ENCODE measurements at regions not wholly inside any gene's neighbourhood (a gene's known extent, or its start where the extent isn't known, plus 50 kb on each side); places are given as distances from the start of the nearest gene placed in this dataset.

- Histone ChIP-seq H3K4me1 (ENCODE audit: control insufficient read depth, extremely low read depth, insufficient read depth, low read length) (no peaks in the 10 kb centered on the region), H3K4me3 (replicated peaks in 1 of 3; ENCODE audit: insufficient read depth in 1 of 3, low read depth in 1 of 3, low read length in 3 of 3) (no peak overlapping the region), H2AFZ (ENCODE audit: low read depth, low read length) (no peak overlapping the region), H3K27me3 (ENCODE audit: control insufficient read depth in 2 of 2, insufficient read depth in 2 of 2, low read length in 2 of 2) (no peaks in the 10 kb centered on the region), H4K20me1 (replicated peaks; ENCODE audit: control insufficient read depth, extremely low read depth, insufficient read depth, low read length) (no peaks in the 10 kb centered on the region), H3K36me3 (ENCODE audit: control insufficient read depth in 2 of 2, extremely low read depth in 1 of 2, insufficient read depth in 2 of 2, low read length in 2 of 2) (no peaks in the 10 kb centered on the region), H3K9ac (replicated peaks; ENCODE audit: extremely low read depth, insufficient read depth, low read length) (no peak overlapping the region), H3K9me3 (replicated peaks; ENCODE audit: control insufficient read depth, insufficient read depth, low read length) (no peaks in the 10 kb centered on the region), H3K79me2 (ENCODE audit: control insufficient read depth, insufficient read depth, low read length) (no peaks in the 10 kb centered on the region), H3K9me1 (replicated peaks; ENCODE audit: control insufficient read depth, extremely low read depth, insufficient read depth, low read length) (no peaks in the 10 kb centered on the region), H3K4me2 (ENCODE audit: insufficient read depth, low read length) (no peak overlapping the region), H3K27ac (ENCODE audit: insufficient read depth, low read depth, low read length) (no peak overlapping the region)
- no peak for TF ChIP-seq POLR2A (IDR thresholded peaks at IDR 0.05; ENCODE audit: low read depth, low read length)
- no peak for TF ChIP-seq GATA2 (IDR thresholded peaks at IDR 0.05; ENCODE audit: insufficient read depth, insufficient read length, low read depth, low read length)
- TF ChIP-seq MAX (IDR thresholded peaks at IDR 0.05; ENCODE audit: insufficient read depth, insufficient read length) = no peak
- TF ChIP-seq EZH2 (IDR thresholded peaks at IDR 0.05; ENCODE audit: borderline replicate concordance, low read depth, low read length, severe bottlenecking) = no peak
- no peak for TF ChIP-seq FOS (IDR thresholded peaks at IDR 0.05; ENCODE audit: borderline replicate concordance, insufficient read depth, low read length)
- TF ChIP-seq, protein P1, sequence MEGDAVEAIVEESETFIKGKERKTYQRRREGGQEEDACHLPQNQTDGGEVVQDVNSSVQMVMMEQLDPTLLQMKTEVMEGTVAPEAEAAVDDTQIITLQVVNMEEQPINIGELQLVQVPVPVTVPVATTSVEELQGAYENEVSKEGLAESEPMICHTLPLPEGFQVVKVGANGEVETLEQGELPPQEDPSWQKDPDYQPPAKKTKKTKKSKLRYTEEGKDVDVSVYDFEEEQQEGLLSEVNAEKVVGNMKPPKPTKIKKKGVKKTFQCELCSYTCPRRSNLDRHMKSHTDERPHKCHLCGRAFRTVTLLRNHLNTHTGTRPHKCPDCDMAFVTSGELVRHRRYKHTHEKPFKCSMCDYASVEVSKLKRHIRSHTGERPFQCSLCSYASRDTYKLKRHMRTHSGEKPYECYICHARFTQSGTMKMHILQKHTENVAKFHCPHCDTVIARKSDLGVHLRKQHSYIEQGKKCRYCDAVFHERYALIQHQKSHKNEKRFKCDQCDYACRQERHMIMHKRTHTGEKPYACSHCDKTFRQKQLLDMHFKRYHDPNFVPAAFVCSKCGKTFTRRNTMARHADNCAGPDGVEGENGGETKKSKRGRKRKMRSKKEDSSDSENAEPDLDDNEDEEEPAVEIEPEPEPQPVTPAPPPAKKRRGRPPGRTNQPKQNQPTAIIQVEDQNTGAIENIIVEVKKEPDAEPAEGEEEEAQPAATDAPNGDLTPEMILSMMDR (IDR thresholded peaks at IDR 0.05; ENCODE audit: extremely low read depth in 1 of 2, insufficient read depth in 1 of 2, low read depth in 1 of 2, low read length in 2 of 2) = no peak
- TF ChIP-seq POLR2AphosphoS5 (IDR thresholded peaks at IDR 0.05; ENCODE audit: insufficient read depth, low read depth, low read length) = no peak
- TF ChIP-seq MYC (IDR thresholded peaks at IDR 0.05; ENCODE audit: low read depth, low read length) = no peak
- no peak for TF ChIP-seq JUN (IDR thresholded peaks at IDR 0.05; ENCODE audit: borderline replicate concordance, insufficient read depth, insufficient read length, low read depth)
- ChIA-PET POLR2A (no interaction called here), CTCF (interaction anchor here (1.0 kb wide), 1 partner anchor 353 kb away, joined by 3 read pairs; no protein-coding TSS in a partner anchor)
- FAIRE-seq (no peak), DNase-seq (ENCODE audit: low read depth, low spot score) (no peak)
- intact Hi-C loops (cut with micrococcal nuclease) (no loop called here), dilution Hi-C loops (cut with MboI; ENCODE audit: extremely low pct_ligation_motif_present, low sequenced_read_pairs) (no loop called here)
- no TSS peak for BruUV-seq (replicated peaks)
Measured at GRCh38 chr16:24423312-24423711, 116.1 kb upstream of the RBBP6 start.

Data from endothelial cell of umbilical vein (primary cell).